IMR-90 (cell line): ENCODE measurements at regions not wholly inside any gene's neighbourhood (a gene's known extent, or its start where the extent isn't known, plus 50 kb on each side); places are given as distances from the start of the nearest gene placed in this dataset.
"Not testable (repeated sequence)": the region's sequence is repeated elsewhere in the genome, so short reads cannot be mapped to it uniquely, and the experiment has no call there.

Experiments used
- ATAC-seq: fragments of 200-7000 bp; cut with Tn5 transposase; 2 replicates; pipeline ENCODE4 v1.9.1; 2020; ENCODE audit warnings: low read depth, mild to moderate bottlenecking, moderate library complexity
- BruUV-seq: library from RNA; stranded (reverse); fragments of 400-500 nt; replicated peaks from 2 replicates; lab custom pipeline; 2021; lab: Mats Ljungman, UMichigan
- CTCF ChIA-PET: fragments of 300-600 bp; formaldehyde crosslinking; extraction: SDS; loops from one replicate; lab custom pipeline; 2021; ENCODE audit warnings: antibody characterized with exemption; lab: Yijun Ruan, JAX
- POLR2A ChIA-PET: fragments of 300-600 bp; sonication (Branson Sonifier 250); formaldehyde crosslinking; loops from one replicate; lab custom pipeline; 2022; ENCODE audit warnings: antibody characterized with exemption; ENCODE audit not compliant: unreplicated experiment; lab: Charles Lee
- DNase-seq: peaks from one replicate; pipeline ENCODE4 v3.0.0; 2013
- H2AFZ ChIP-seq: replicated peaks from 2 replicates; pipeline ENCODE3; 2013; ENCODE audit warnings: low read length, mild to moderate bottlenecking; ENCODE audit not compliant: poor library complexity
- H2AK5ac ChIP-seq: 2 replicates; pipeline ENCODE4 v1.6.1; 2013; ENCODE audit warnings: low read depth, low read length, inconsistent platforms
- H2AK9ac ChIP-seq: replicated peaks from 2 replicates; pipeline ENCODE3; 2013; ENCODE audit warnings: mild to moderate bottlenecking, low read depth, low read length, moderate library complexity; ENCODE audit not compliant: poor library complexity
- H2BK120ac ChIP-seq: 2 replicates; pipeline ENCODE4 v1.6.1; 2013; ENCODE audit warnings: low read depth, low read length, inconsistent platforms
- H2BK15ac ChIP-seq: 3 replicates; pipeline ENCODE4 v1.6.1; 2013; ENCODE audit warnings: low read depth, low read length, inconsistent platforms
- H2BK20ac ChIP-seq: 2 replicates; pipeline ENCODE4 v1.6.1; 2013; ENCODE audit warnings: low read depth, mild to moderate bottlenecking, inconsistent platforms, low read length, moderate library complexity
- H2BK5ac ChIP-seq: 2 replicates; pipeline ENCODE4 v1.6.1; 2013; ENCODE audit warnings: mild to moderate bottlenecking, low read depth, low read length, inconsistent platforms; ENCODE audit not compliant: poor library complexity, severe bottlenecking
- H3K14ac ChIP-seq: replicated peaks from 2 replicates; pipeline ENCODE4 v1.6.1; 2013; ENCODE audit warnings: low read depth, low read length, inconsistent platforms
- H3K18ac ChIP-seq: 2 replicates; pipeline ENCODE4 v1.6.1; 2013; ENCODE audit warnings: low read depth, low read length, control low read depth
- H3K23ac ChIP-seq: 2 replicates; pipeline ENCODE4 v1.6.1; 2013; ENCODE audit warnings: low read depth, low read length, inconsistent platforms
- H3K27ac ChIP-seq: 2 replicates; pipeline ENCODE4 v1.5.1; 2013; ENCODE audit warnings: mild to moderate bottlenecking, control low read depth, low read length; ENCODE audit not compliant: insufficient read depth
- H3K27me3 ChIP-seq: 2 replicates; pipeline ENCODE4 v1.6.1; 2013; ENCODE audit warnings: low read length; ENCODE audit not compliant: control insufficient read depth, insufficient read depth
- H3K36me3 ChIP-seq: 2 replicates; pipeline ENCODE4 v1.6.1; 2013; ENCODE audit warnings: low read length, mixed read lengths; ENCODE audit not compliant: control insufficient read depth, insufficient read depth
- H3K4ac ChIP-seq: 2 replicates; pipeline ENCODE4 v1.6.1; 2013; ENCODE audit warnings: low read depth, low read length, inconsistent platforms
- H3K4me1 ChIP-seq: 2 replicates; pipeline ENCODE4 v1.6.1; 2013; ENCODE audit warnings: low read length, mixed read lengths; ENCODE audit not compliant: control insufficient read depth, insufficient read depth
- H3K4me2 ChIP-seq: 2 replicates; pipeline ENCODE4 v1.6.1; 2013; ENCODE audit warnings: low read depth, mild to moderate bottlenecking, control low read depth, low read length, moderate library complexity
- H3K4me3 ChIP-seq: 2 replicates; pipeline ENCODE4 v1.5.1; 2013; ENCODE audit warnings: low read depth, mild to moderate bottlenecking, control low read depth, low read length, moderate library complexity; ENCODE audit not compliant: insufficient read depth
- H3K56ac ChIP-seq: 2 replicates; pipeline ENCODE4 v1.6.1; 2013; ENCODE audit warnings: low read length, inconsistent platforms; ENCODE audit not compliant: insufficient read depth; ENCODE audit errors: extremely low read depth
- H3K79me1 ChIP-seq, 2 experiments: 2 replicates each; pipeline ENCODE4 v1.6.1; 2013; ENCODE audit warnings: low read length in 2 of 2, inconsistent platforms in 1 of 2, low read depth in 1 of 2
- H3K9ac ChIP-seq: 2 replicates; pipeline ENCODE4 v1.6.1; 2013; ENCODE audit warnings: low read depth, low read length, control low read depth
- H3K9me1 ChIP-seq: 2 replicates; pipeline ENCODE4 v1.6.1; 2013; ENCODE audit warnings: low read length, inconsistent platforms; ENCODE audit not compliant: insufficient read depth
- H3K9me3 ChIP-seq: 2 replicates; pipeline ENCODE4 v1.6.1; 2013; ENCODE audit warnings: low read length; ENCODE audit not compliant: control insufficient read depth, insufficient read depth
- H4K20me1 ChIP-seq: 2 replicates; pipeline ENCODE4 v1.6.1; 2013; ENCODE audit warnings: low read length, inconsistent platforms; ENCODE audit not compliant: insufficient read depth
- H4K5ac ChIP-seq: 2 replicates; pipeline ENCODE4 v1.6.1; 2013; ENCODE audit warnings: mild to moderate bottlenecking, low read depth, low read length, control low read depth
- H4K8ac ChIP-seq, 2 experiments: 2 replicates each; pipeline ENCODE4 v1.6.1; 2013; ENCODE audit warnings: low read depth in 2 of 2, low read length in 2 of 2, control low read depth in 1 of 2, inconsistent platforms in 1 of 2
- H4K91ac ChIP-seq: 2 replicates; pipeline ENCODE4 v1.6.1; 2013; ENCODE audit warnings: low read depth, low read length, inconsistent platforms; ENCODE audit not compliant: insufficient read depth
- WGBS, 2 experiments: methylation state at CpG; one replicate each; pipeline versions ENCODE4 v1.1.5 to v1.1.7; 2013; ENCODE audit warnings: missing lambda C conversion rate in 2 of 2; ENCODE audit not compliant: insufficient read length in 1 of 2; ENCODE audit errors: extremely low coverage in 2 of 2; 5-methylcytosine and 5-hydroxymethylcytosine counted together
- dilution Hi-C: fragments of 300-500 bp; cut with HindIII; formaldehyde crosslinking; loops from one replicate; pipeline ENCODE4 v1.14.3; 2018; ENCODE audit warnings: low sequenced_read_pairs; ENCODE audit not compliant: unreplicated experiment
- in situ Hi-C: fragments of 300-500 bp; cut with MboI; formaldehyde crosslinking; loops from 3 replicates; pipeline ENCODE4 v1.14.3; 2019; ENCODE audit warnings: low sequenced_read_pairs, inconsistent platforms, mixed read lengths
- intact Hi-C: fragments of 100-400 bp; cut with micrococcal nuclease; formaldehyde crosslinking; loops from 2 replicates; pipeline ENCODE4 v1.10.0; 2022

DNA sequence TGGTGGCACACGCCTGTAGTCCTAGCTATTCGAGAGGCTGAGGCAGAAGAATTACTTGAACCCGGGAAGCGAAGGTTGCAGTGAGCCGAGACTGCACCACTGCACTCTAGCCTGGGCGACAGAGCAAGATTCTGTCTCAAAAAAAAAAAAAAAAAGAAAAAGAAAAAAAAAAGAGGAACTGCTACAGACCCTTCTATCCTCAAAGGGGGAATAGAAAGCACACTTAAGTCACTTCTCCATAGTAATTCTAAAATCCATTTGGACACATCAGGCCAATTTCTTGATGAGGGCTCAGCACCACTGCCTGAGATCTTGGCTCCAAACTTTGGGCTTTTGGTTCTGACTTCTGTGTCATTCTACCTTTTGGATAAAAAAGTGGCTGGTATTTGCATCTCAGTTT is 694.6 kb downstream of the MTRR start:
- BruUV-seq, dilution Hi-C loops, H2BK120ac ChIP-seq, H2BK5ac ChIP-seq, H3K9ac ChIP-seq, H4K8ac ChIP-seq, H2AFZ ChIP-seq, H4K20me1 ChIP-seq, in situ Hi-C loops, DNase-seq, H3K4me2 ChIP-seq, H2BK20ac ChIP-seq, H4K5ac ChIP-seq, H2AK9ac ChIP-seq, ATAC-seq, H3K4me3 ChIP-seq, H3K36me3 ChIP-seq, intact Hi-C loops, H3K18ac ChIP-seq, H3K4me1 ChIP-seq, H3K27ac ChIP-seq, H3K14ac ChIP-seq, H3K9me1 ChIP-seq, H3K9me3 ChIP-seq, CTCF ChIA-PET, H3K56ac ChIP-seq, H3K23ac ChIP-seq, H3K79me1 ChIP-seq, H2BK15ac ChIP-seq, H2AK5ac ChIP-seq, H3K4ac ChIP-seq, H4K91ac ChIP-seq, H3K27me3 ChIP-seq, POLR2A ChIA-PET: not testable (repeated sequence)
- WGBS, 2 experiments, result no CpG with 5 or more reads among the region's 6 CpGs
